ENCODE measurements at regions not wholly inside any gene's neighbourhood (a gene's known extent, or its start where the extent isn't known, plus 50 kb on each side); places are given as distances from the start of the nearest gene placed in this dataset.

DNA sequence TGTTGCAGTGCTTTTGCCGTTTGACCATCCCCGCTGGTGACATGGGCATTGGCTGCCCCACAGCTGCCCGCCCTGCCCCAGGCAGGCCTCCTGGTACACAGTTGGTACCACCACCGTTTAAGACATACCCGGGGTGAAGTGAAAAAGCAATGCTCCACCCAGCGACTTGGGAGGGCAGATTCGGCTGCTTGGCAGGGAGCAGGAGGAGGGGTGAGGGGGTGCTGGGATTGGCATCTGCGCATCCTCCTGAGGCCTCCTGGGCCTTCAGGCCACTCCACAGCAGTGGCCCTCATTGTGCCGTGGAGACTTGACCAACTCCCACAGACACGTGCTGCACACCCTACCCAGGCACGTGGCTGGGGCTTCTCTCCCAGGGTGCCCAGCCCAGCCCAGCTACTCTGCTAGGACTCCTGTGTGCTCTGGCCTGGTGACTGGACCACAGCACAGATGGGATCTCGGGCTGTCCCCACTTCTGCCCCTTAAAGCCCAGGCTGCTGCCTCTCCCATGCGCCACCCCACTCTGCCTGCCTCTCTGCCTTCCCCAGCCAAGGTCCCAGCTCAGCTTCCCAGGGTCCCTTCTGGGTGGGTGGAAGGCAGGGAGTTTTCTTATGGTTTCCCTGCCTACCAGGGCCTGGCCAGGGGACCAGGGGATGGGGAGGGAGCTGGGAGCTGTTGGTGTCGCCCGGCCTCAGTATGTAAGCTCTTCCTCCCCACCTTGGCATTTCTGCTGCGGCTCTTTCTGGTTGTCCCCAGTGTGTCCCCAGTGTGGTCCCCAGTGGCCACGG, 157.0 kb upstream of the HS6ST1 start:
- DNase-seq (ENCODE audit: low spot score, unreplicated experiment) = no peak
- no peak overlapping the region for H3K27ac Mint-ChIP-seq

DNA sequence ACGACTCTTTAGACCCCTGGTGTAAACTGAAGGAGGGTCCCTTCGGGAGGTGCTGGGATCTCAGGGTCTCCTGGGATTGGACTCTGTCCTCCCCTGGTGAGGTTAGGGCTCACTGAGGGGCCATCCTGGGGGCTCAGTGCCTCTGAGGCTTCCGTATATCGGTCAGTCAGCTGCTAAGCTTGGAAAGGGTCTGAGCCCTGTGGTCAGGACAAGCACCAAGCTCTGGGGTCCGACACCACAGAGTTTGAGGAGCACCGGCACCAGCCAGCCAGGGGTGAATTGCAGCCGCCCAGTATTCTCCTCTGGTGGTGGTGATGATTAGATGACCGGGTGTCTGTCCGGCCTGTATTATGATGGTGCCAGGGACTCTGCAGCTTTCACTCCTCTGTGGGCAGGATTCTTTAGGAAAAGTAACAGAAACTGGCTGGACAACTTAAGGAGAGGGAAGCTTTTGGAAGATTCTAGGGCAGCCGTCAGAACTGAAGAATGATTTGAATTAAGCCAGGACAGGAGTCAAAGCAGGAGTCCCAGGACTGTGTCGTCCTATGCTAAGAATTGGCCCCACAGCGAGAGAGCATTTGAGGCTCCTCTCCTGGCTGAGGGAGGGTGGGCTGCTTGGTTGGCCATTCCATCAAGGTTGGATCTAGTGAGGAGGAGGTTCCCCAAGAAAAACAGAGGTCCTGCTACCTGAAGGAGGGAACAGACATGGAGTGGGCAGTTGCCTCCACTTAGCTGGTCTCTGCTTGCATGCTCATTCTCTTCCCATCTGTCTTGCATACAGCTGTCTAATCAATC, 158.6 kb upstream of the HS6ST1 start:
- Mint-ChIP-seq H3K4me1 (ENCODE audit: low read depth) (peaks cover 16% of the 10 kb centered on the region), H3K4me3 (ENCODE audit: low read depth) (no peak overlapping the region), H3K36me3 (ENCODE audit: insufficient read depth) (peaks cover 3% of the 10 kb centered on the region), H3K27me3 (peaks cover 20% of the 10 kb centered on the region), H3K9me3 (ENCODE audit: low read depth) (peaks cover 5% of the 10 kb centered on the region), H3K27ac (no peak overlapping the region)
- DNase-seq (ENCODE audit: low spot score, unreplicated experiment) = no peak
- TF ChIP-seq, protein P1, sequence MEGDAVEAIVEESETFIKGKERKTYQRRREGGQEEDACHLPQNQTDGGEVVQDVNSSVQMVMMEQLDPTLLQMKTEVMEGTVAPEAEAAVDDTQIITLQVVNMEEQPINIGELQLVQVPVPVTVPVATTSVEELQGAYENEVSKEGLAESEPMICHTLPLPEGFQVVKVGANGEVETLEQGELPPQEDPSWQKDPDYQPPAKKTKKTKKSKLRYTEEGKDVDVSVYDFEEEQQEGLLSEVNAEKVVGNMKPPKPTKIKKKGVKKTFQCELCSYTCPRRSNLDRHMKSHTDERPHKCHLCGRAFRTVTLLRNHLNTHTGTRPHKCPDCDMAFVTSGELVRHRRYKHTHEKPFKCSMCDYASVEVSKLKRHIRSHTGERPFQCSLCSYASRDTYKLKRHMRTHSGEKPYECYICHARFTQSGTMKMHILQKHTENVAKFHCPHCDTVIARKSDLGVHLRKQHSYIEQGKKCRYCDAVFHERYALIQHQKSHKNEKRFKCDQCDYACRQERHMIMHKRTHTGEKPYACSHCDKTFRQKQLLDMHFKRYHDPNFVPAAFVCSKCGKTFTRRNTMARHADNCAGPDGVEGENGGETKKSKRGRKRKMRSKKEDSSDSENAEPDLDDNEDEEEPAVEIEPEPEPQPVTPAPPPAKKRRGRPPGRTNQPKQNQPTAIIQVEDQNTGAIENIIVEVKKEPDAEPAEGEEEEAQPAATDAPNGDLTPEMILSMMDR (IDR thresholded peaks at IDR 0.05; ENCODE audit: unreplicated experiment) = no peak

More for the DNA sequence above, 157.0 kb upstream of the HS6ST1 start:
- no peak overlapping the region for H3K4me3 Mint-ChIP-seq (ENCODE audit: low read depth)
- H3K36me3 Mint-ChIP-seq (ENCODE audit: insufficient read depth) = peaks cover 1% of the 10 kb centered on the region
- H3K4me1 Mint-ChIP-seq (ENCODE audit: low read depth) = peaks cover 16% of the 10 kb centered on the region
- TF ChIP-seq, protein P1 (IDR thresholded peaks at IDR 0.05; ENCODE audit: unreplicated experiment) = no peak
- H3K27me3 Mint-ChIP-seq = peaks cover 20% of the 10 kb centered on the region
- peaks cover 1% of the 10 kb centered on the region for H3K9me3 Mint-ChIP-seq (ENCODE audit: low read depth)

GRCh38 chr2:128477891-128478290, 159.2 kb upstream of the HS6ST1 start:
- H3K9me3 Mint-ChIP-seq (ENCODE audit: low read depth) = peaks cover 5% of the 10 kb centered on the region
- H3K4me3 Mint-ChIP-seq (ENCODE audit: low read depth) = no peak overlapping the region
- peaks cover 16% of the 10 kb centered on the region for H3K4me1 Mint-ChIP-seq (ENCODE audit: low read depth)
- TF ChIP-seq, protein P1 (IDR thresholded peaks at IDR 0.05; ENCODE audit: unreplicated experiment) = no peak
- H3K36me3 Mint-ChIP-seq (ENCODE audit: insufficient read depth) = peaks cover 3% of the 10 kb centered on the region
- no peak overlapping the region for H3K27ac Mint-ChIP-seq
- DNase-seq (ENCODE audit: low spot score, unreplicated experiment) = no peak
- H3K27me3 Mint-ChIP-seq = peaks cover 20% of the 10 kb centered on the region

- peaks cover 3% of the 10 kb centered on the region for H3K36me3 Mint-ChIP-seq (ENCODE audit: insufficient read depth)
- no peak overlapping the region for H3K27ac Mint-ChIP-seq
- H3K4me3 Mint-ChIP-seq (ENCODE audit: low read depth) = no peak overlapping the region
These were observed 167.3 kb upstream of the HS6ST1 start for GRCh38 chr2:128485761-128486639.

More at GRCh38 chr2:128485761-128486639, 167.3 kb upstream of the HS6ST1 start:
- no peak for DNase-seq (ENCODE audit: low spot score, unreplicated experiment)
- TF ChIP-seq, protein P1 (IDR thresholded peaks at IDR 0.05; ENCODE audit: unreplicated experiment) = no peak
- H3K27me3 Mint-ChIP-seq = peaks cover 44% of the 10 kb centered on the region
- peaks cover 27% of the 10 kb centered on the region for H3K4me1 Mint-ChIP-seq (ENCODE audit: low read depth)
- H3K9me3 Mint-ChIP-seq (ENCODE audit: low read depth) = peaks cover 8% of the 10 kb centered on the region
